ENCODE measurements at regions not wholly inside any gene's neighbourhood (a gene's known extent, or its start where the extent isn't known, plus 50 kb on each side); places are given as distances from the start of the nearest gene placed in this dataset.

DNA sequence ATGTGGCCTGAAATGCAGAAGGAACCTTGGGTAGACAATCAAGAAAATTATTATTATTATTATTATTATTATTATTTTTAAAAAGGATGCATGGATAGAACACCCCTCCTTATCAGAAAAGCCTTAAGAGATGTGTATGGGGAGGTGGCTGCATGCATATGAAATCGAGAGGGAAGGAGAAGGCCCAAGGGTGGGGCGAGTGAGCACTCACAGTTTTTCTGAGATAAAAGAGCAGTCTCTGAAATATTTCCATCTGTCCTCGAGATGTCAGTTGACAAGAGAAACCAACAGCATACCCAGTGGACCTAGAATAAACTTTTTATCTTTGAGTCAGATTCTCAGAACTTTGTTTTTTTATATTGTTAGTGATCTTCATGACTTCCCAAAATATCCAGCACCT lies 282.9 kb downstream of the GPD2 start:
- no peak for TF ChIP-seq POLR2A (IDR thresholded peaks at IDR 0.05)
- TF ChIP-seq, protein P1, sequence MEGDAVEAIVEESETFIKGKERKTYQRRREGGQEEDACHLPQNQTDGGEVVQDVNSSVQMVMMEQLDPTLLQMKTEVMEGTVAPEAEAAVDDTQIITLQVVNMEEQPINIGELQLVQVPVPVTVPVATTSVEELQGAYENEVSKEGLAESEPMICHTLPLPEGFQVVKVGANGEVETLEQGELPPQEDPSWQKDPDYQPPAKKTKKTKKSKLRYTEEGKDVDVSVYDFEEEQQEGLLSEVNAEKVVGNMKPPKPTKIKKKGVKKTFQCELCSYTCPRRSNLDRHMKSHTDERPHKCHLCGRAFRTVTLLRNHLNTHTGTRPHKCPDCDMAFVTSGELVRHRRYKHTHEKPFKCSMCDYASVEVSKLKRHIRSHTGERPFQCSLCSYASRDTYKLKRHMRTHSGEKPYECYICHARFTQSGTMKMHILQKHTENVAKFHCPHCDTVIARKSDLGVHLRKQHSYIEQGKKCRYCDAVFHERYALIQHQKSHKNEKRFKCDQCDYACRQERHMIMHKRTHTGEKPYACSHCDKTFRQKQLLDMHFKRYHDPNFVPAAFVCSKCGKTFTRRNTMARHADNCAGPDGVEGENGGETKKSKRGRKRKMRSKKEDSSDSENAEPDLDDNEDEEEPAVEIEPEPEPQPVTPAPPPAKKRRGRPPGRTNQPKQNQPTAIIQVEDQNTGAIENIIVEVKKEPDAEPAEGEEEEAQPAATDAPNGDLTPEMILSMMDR (IDR thresholded peaks at IDR 0.05): no peak

Data from testis (tissue), 2 donors.